Spleen (tissue), 11 donors: ENCODE measurements at regions not wholly inside any gene's neighbourhood (a gene's known extent, or its start where the extent isn't known, plus 50 kb on each side); places are given as distances from the start of the nearest gene placed in this dataset.

ENCODE experiments used
- DNase-seq: peaks from one replicate; pipeline ENCODE4 v3.0.0-alpha.2; 2020
- H3K27ac ChIP-seq, 8 donors: fragments of 200-600 bp; sonication (generic) in 7 of 8; 1 replicate in 4 of 8; 2 replicates in 4 of 8; pipeline versions ENCODE4 v1.5.0 to v1.8.0; 2016 to 2021; ENCODE audit warnings: inconsistent platforms in 4 of 8, mild to moderate bottlenecking in 4 of 8, moderate library complexity in 1 of 8
- H3K27me3 ChIP-seq, 7 donors: fragments of 200-600 bp; sonication (generic) in 6 of 7; replicated peaks in 1 of 7; 1 replicate in 4 of 7; 2 replicates in 3 of 7; pipeline versions ENCODE4 v1.5.0 to v1.8.0; 2016 to 2021; ENCODE audit warnings: inconsistent platforms in 3 of 7, mild to moderate bottlenecking in 1 of 7
- H3K36me3 ChIP-seq, 6 donors: fragments of 200-600 bp; sonication (generic) in 5 of 6; 1 replicate in 4 of 6; 2 replicates in 2 of 6; pipeline versions ENCODE4 v1.5.0 to v1.8.0; 2016 to 2021; ENCODE audit warnings: inconsistent platforms in 2 of 6
- H3K4me1 ChIP-seq, 6 donors: fragments of 200-600 bp; sonication (generic) in 5 of 6; 1 replicate in 3 of 6; 2 replicates in 3 of 6; pipeline versions ENCODE4 v1.5.0 to v1.8.0; 2016 to 2021; ENCODE audit warnings: inconsistent platforms in 3 of 6
- H3K4me3 ChIP-seq, 8 donors: fragments of 200-600 bp; sonication (generic) in 7 of 8; 1 replicate in 4 of 8; 2 replicates in 4 of 8; pipeline versions ENCODE4 v1.5.0 to v1.8.0; 2016 to 2021; ENCODE audit warnings: inconsistent platforms in 4 of 8, mild to moderate bottlenecking in 4 of 8, moderate library complexity in 2 of 8
- H3K9me3 ChIP-seq, 8 donors: fragments of 200-600 bp; sonication (generic) in 7 of 8; 1 replicate in 4 of 8; 2 replicates in 4 of 8; pipeline versions ENCODE4 v1.5.0 to v1.8.0; 2016 to 2021; ENCODE audit warnings: inconsistent platforms in 4 of 8
- POLR2A ChIP-seq, 3 donors: fragments of 450-650 bp; IDR thresholded peaks; one replicate each; pipeline ENCODE4 v1.5.1; 2017; ENCODE audit warnings: antibody characterized with exemption in 3 of 3, mild to moderate bottlenecking in 1 of 3
- POLR2AphosphoS5 ChIP-seq, 3 donors: sonication (generic); formaldehyde crosslinking; IDR thresholded peaks; one replicate each; pipeline ENCODE4 v1.5.1; 2017; ENCODE audit warnings: antibody characterized with exemption in 3 of 3
- WGBS, 5 donors: extraction: QIAGEN DNeasy Blood & Tissue Kit in 3 of 5; methylation state at CpG; one replicate each; pipeline versions ENCODE4 v1.1.5 to v1.1.7; 2013 to 2018; 5-methylcytosine and 5-hydroxymethylcytosine counted together
- intact Hi-C: fragments of 100-400 bp; cut with DNase I; formaldehyde crosslinking; loops from one replicate; pipeline ENCODE4 v1.15.0; 2023; ENCODE audit warnings: low total_unique reads
- TF ChIP-seq, protein P1 (sequence below), 11 experiments: fragments of 200-600 bp in 7 of 11; fragments of 450-650 bp in 4 of 11; sonication (generic) in 4 of 11; IDR thresholded peaks in 8 of 11; conservative IDR thresholded peaks in 3 of 11; 1 replicate in 7 of 11; 2 replicates in 4 of 11; pipeline versions ENCODE4 v1.4.0 to v1.8.0; 2016 to 2021; ENCODE audit warnings: antibody characterized with exemption in 11 of 11, inconsistent platforms in 4 of 11, mild to moderate bottlenecking in 1 of 11
- donor health status: healthy with polysubstance abuse.
- donor health status: DM: no; HTN: no; CAD: no; lungs with moderate emphysema.
- donor health status: DM: no; HTN: no; CAD: no.
- donor health status: Bipolar disorder and iron deficiency.
- donor health status: healthy.
- donor health status: DM: no; HTN: no; CAD: no.
- donor health status: DM: yes; HTN: yes; CAD: no.

DNA sequence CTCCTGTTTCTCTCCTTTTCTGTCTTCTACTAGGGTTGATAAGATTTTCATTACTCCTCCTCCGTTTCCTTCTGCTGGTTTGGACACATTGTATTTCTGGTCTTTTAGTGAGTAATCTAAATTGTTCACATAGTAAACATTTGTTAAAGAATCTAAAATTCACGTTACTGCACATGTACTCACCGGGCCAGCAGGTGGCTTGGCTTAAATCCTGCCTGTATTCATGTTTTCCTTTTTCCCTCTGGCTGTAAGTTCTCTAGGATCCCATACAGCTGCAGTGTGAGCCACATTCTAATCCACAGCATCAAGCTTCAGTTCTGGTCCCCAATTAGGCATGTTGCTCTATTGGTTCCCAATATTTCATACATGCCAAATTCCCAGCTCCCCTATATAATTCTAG, 958.3 kb downstream of the ADGRL2 start:
- intact Hi-C loops = no loop called here
- Histone ChIP-seq H3K4me3 (no peak overlapping the region), H3K4me1 (no peaks in the 10 kb centered on the region), H3K9me3 (no peaks in the 10 kb centered on the region), H3K27ac (no peak overlapping the region), H3K27me3 (no peaks in the 10 kb centered on the region), H3K36me3 (no peaks in the 10 kb centered on the region)
- DNase-seq = no peak
- TF ChIP-seq, protein P1, sequence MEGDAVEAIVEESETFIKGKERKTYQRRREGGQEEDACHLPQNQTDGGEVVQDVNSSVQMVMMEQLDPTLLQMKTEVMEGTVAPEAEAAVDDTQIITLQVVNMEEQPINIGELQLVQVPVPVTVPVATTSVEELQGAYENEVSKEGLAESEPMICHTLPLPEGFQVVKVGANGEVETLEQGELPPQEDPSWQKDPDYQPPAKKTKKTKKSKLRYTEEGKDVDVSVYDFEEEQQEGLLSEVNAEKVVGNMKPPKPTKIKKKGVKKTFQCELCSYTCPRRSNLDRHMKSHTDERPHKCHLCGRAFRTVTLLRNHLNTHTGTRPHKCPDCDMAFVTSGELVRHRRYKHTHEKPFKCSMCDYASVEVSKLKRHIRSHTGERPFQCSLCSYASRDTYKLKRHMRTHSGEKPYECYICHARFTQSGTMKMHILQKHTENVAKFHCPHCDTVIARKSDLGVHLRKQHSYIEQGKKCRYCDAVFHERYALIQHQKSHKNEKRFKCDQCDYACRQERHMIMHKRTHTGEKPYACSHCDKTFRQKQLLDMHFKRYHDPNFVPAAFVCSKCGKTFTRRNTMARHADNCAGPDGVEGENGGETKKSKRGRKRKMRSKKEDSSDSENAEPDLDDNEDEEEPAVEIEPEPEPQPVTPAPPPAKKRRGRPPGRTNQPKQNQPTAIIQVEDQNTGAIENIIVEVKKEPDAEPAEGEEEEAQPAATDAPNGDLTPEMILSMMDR (IDR thresholded peaks at IDR 0.05 in 8 of 11, conservative IDR thresholded peaks at IDR 0.05 in 3 of 11) = no peak
- TF ChIP-seq POLR2A (IDR thresholded peaks at IDR 0.05) (no peak), POLR2AphosphoS5 (IDR thresholded peaks at IDR 0.05) (no peak)
- 83 to 89% (median 86%) methylated on average over 3 of the region's 3 CpGs for WGBS, 5 donors

DNA sequence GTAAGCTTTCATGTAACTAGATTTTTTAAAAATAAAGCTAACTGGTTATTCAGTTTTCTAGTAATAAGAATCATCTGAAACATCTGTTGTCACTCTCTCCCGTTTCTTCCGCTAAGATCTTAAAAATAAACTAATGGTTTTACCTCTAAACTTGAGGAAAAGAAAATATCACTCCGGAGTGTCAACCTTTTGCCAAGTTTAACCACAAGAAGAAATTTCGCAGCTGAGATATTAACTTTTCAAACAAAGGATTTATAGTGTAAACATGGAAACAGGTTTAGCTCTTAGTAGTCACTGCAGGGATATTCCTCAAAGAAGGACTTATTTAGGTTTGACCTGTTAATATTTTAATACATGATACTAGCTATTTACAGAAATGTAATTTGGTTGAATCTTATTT, 954.9 kb downstream of the ADGRL2 start:
- no peaks in the 10 kb centered on the region for H3K27me3 ChIP-seq
- no peaks in the 10 kb centered on the region for H3K36me3 ChIP-seq
- H3K4me1 ChIP-seq = no peaks in the 10 kb centered on the region
- no peaks in the 10 kb centered on the region for H3K9me3 ChIP-seq
- intact Hi-C loops = no loop called here
- TF ChIP-seq, protein P1 (IDR thresholded peaks at IDR 0.05 in 8 of 11, conservative IDR thresholded peaks at IDR 0.05 in 3 of 11) = no peak
- TF ChIP-seq POLR2AphosphoS5 (IDR thresholded peaks at IDR 0.05) (no peak), POLR2A (IDR thresholded peaks at IDR 0.05) (no peak)
- no peak overlapping the region for H3K4me3 ChIP-seq
- WGBS, 5 donors = 85 to 91% (median 87%) methylated on average over 4 of the region's 4 CpGs
- DNase-seq = no peak
- H3K27ac ChIP-seq = no peak overlapping the region

DNA sequence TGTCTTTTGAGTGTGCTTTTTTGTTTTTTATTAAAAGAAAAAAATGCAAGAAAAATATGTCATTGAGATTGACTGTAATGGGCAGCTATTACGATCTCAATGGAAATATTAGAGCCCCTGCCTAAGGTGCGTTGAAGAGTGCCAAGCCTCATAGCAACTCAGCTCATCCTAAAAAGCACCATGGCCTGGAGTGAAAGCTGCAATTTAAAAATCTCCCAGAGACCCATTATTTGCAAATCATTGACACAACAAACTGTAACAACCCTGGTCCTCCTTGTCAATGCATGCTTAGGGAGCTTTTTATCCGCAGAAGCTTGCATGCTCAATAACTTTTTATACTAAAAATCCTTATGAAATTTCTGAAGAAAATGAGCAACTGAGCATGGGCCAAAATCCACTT, 954.5 kb downstream of the ADGRL2 start:
- TF ChIP-seq POLR2A (IDR thresholded peaks at IDR 0.05) (no peak), POLR2AphosphoS5 (IDR thresholded peaks at IDR 0.05) (no peak)
- TF ChIP-seq, protein P1 (IDR thresholded peaks at IDR 0.05 in 8 of 11, conservative IDR thresholded peaks at IDR 0.05 in 3 of 11) = no peak
- H3K4me1 ChIP-seq = no peaks in the 10 kb centered on the region
- DNase-seq = no peak
- 90 to 96% (median 94%) methylated on average over 3 of the region's 3 CpGs for whole genome bisulfite sequencing, 5 donors
- intact Hi-C loops = no loop called here
- H3K27ac ChIP-seq = no peak overlapping the region
- no peak overlapping the region for H3K4me3 ChIP-seq
- no peaks in the 10 kb centered on the region for H3K36me3 ChIP-seq
- no peaks in the 10 kb centered on the region for H3K27me3 ChIP-seq
- no peaks in the 10 kb centered on the region for H3K9me3 ChIP-seq

DNA sequence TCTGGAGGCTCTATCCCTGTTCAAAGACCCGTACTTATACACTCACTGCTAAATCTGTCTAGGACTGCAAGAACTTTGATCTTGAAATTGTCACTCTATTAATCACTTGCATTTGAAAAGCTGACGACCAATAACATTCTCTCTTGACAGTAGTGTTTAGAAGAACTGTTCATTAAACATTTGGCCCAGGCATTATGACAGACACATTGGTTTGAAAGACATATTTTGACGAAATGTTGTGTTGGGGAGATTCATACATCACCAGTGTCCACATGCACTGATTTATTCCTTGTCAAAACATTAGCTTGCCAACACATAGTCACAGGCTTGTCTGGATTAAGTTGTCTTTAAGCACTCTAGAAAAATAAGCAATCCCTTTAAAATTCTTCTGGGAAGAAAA, 951.3 kb downstream of the ADGRL2 start:
- intact Hi-C loops = no loop called here
- TF ChIP-seq POLR2A (IDR thresholded peaks at IDR 0.05) (no peak), POLR2AphosphoS5 (IDR thresholded peaks at IDR 0.05) (no peak)
- TF ChIP-seq, protein P1 (IDR thresholded peaks at IDR 0.05 in 8 of 11, conservative IDR thresholded peaks at IDR 0.05 in 3 of 11) = no peak

More for the DNA sequence above, 951.3 kb downstream of the ADGRL2 start:
- Histone ChIP-seq H3K27me3 (no peaks in the 10 kb centered on the region), H3K4me1 (no peaks in the 10 kb centered on the region), H3K9me3 (no peaks in the 10 kb centered on the region), H3K4me3 (no peak overlapping the region), H3K36me3 (no peaks in the 10 kb centered on the region), H3K27ac (no peak overlapping the region)
- WGBS, 5 donors = 64 to 83% (median 81%) methylated on average over 3 of the region's 3 CpGs
- no peak for DNase-seq
